ENCODE measurements at regions not wholly inside any gene's neighbourhood (a gene's known extent, or its start where the extent isn't known, plus 50 kb on each side); places are given as distances from the start of the nearest gene placed in this dataset.

GRCh38 chr20:56179051-56179450 lies 69.5 kb upstream of the MC3R start:
- Histone ChIP-seq H3K27me3 (ENCODE audit: control insufficient read depth, insufficient read depth, low read length) (no peaks in the 10 kb centered on the region), H3K79me2 (ENCODE audit: control insufficient read depth, insufficient read depth, low read length) (no peaks in the 10 kb centered on the region), H4K20me1 (ENCODE audit: control insufficient read depth, extremely low read depth, insufficient read depth, low read length) (no peaks in the 10 kb centered on the region), H3K36me3 (ENCODE audit: control insufficient read depth, insufficient read depth, low read length) (no peaks in the 10 kb centered on the region), H3K4me3 (replicated peaks in 1 of 4; ENCODE audit: control extremely low read depth in 1 of 4, insufficient read depth in 1 of 4, low read depth in 3 of 4, low read length in 4 of 4) (no peak overlapping the region), H3K9me3 (ENCODE audit: control insufficient read depth, insufficient read depth, low read depth, low read length) (no peaks in the 10 kb centered on the region), H3K4me1 (ENCODE audit: control insufficient read depth, extremely low read depth, insufficient read depth, low read length) (no peaks in the 10 kb centered on the region), H3K9ac (ENCODE audit: insufficient read depth, low read length) (no peak overlapping the region), H3K27ac (ENCODE audit: insufficient read depth, low read length) (no peak overlapping the region), H2AFZ (ENCODE audit: low read length) (no peak overlapping the region), H3K4me2 (ENCODE audit: extremely low read depth, insufficient read depth, low read length) (no peak overlapping the region)
- no peak for DNase-seq (ENCODE audit: low read depth in 2 of 2)
- TF ChIP-seq EZH2 (IDR thresholded peaks at IDR 0.05; ENCODE audit: low read length, missing control alignments) = no peak
- TF ChIP-seq CTCF (conservative IDR thresholded peaks at IDR 0.05 in 1 of 2, IDR thresholded peaks at IDR 0.05 in 1 of 2; ENCODE audit: low read depth in 1 of 2, low read length in 2 of 2) = no peak

- H2AFZ ChIP-seq (ENCODE audit: low read length) = no peak overlapping the region
- no peak for DNase-seq (ENCODE audit: low read depth in 2 of 2)
- no peaks in the 10 kb centered on the region for H4K20me1 ChIP-seq (ENCODE audit: control insufficient read depth, extremely low read depth, insufficient read depth, low read length)
- H3K4me1 ChIP-seq (ENCODE audit: control insufficient read depth, extremely low read depth, insufficient read depth, low read length) = no peaks in the 10 kb centered on the region
- H3K4me2 ChIP-seq (ENCODE audit: extremely low read depth, insufficient read depth, low read length) = no peak overlapping the region
- H3K9ac ChIP-seq (ENCODE audit: insufficient read depth, low read length) = no peak overlapping the region
- H3K79me2 ChIP-seq (ENCODE audit: control insufficient read depth, insufficient read depth, low read length) = no peaks in the 10 kb centered on the region
- no peaks in the 10 kb centered on the region for H3K27me3 ChIP-seq (ENCODE audit: control insufficient read depth, insufficient read depth, low read length)
- TF ChIP-seq CTCF (conservative IDR thresholded peaks at IDR 0.05 in 1 of 2, IDR thresholded peaks at IDR 0.05 in 1 of 2; ENCODE audit: low read depth in 1 of 2, low read length in 2 of 2) = no peak
- TF ChIP-seq EZH2 (IDR thresholded peaks at IDR 0.05; ENCODE audit: low read length, missing control alignments) = no peak
- H3K27ac ChIP-seq (ENCODE audit: insufficient read depth, low read length) = no peak overlapping the region
- no peak overlapping the region for H3K4me3 ChIP-seq (replicated peaks in 1 of 4; ENCODE audit: control extremely low read depth in 1 of 4, insufficient read depth in 1 of 4, low read depth in 3 of 4, low read length in 4 of 4)
- H3K36me3 ChIP-seq (ENCODE audit: control insufficient read depth, insufficient read depth, low read length) = no peaks in the 10 kb centered on the region
- no peaks in the 10 kb centered on the region for H3K9me3 ChIP-seq (ENCODE audit: control insufficient read depth, insufficient read depth, low read depth, low read length)
Observed at GRCh38 chr20:56181583-56181982, 66.9 kb upstream of the MC3R start.

GRCh38 chr20:56187534-56188165 lies 60.9 kb upstream of the MC3R start:
- DNase-seq (ENCODE audit: low read depth in 2 of 2) = no peak

More at GRCh38 chr20:56187534-56188165, 60.9 kb upstream of the MC3R start:
- no peak for TF ChIP-seq EZH2 (IDR thresholded peaks at IDR 0.05; ENCODE audit: low read length, missing control alignments)
- no peak for TF ChIP-seq CTCF (conservative IDR thresholded peaks at IDR 0.05 in 1 of 2, IDR thresholded peaks at IDR 0.05 in 1 of 2; ENCODE audit: low read depth in 1 of 2, low read length in 2 of 2)
- no peaks in the 10 kb centered on the region for H3K79me2 ChIP-seq (ENCODE audit: control insufficient read depth, insufficient read depth, low read length)
- no peak overlapping the region for H3K4me3 ChIP-seq (replicated peaks in 1 of 4; ENCODE audit: control extremely low read depth in 1 of 4, insufficient read depth in 1 of 4, low read depth in 3 of 4, low read length in 4 of 4)
- no peaks in the 10 kb centered on the region for H3K9me3 ChIP-seq (ENCODE audit: control insufficient read depth, insufficient read depth, low read depth, low read length)
- H3K27me3 ChIP-seq (ENCODE audit: control insufficient read depth, insufficient read depth, low read length) = no peaks in the 10 kb centered on the region
- H3K9ac ChIP-seq (ENCODE audit: insufficient read depth, low read length) = no peak overlapping the region
- no peaks in the 10 kb centered on the region for H3K36me3 ChIP-seq (ENCODE audit: control insufficient read depth, insufficient read depth, low read length)
- H3K4me2 ChIP-seq (ENCODE audit: extremely low read depth, insufficient read depth, low read length) = no peak overlapping the region
- H3K4me1 ChIP-seq (ENCODE audit: control insufficient read depth, extremely low read depth, insufficient read depth, low read length) = no peaks in the 10 kb centered on the region
- H4K20me1 ChIP-seq (ENCODE audit: control insufficient read depth, extremely low read depth, insufficient read depth, low read length) = no peaks in the 10 kb centered on the region
- no peak overlapping the region for H2AFZ ChIP-seq (ENCODE audit: low read length)
- no peak overlapping the region for H3K27ac ChIP-seq (ENCODE audit: insufficient read depth, low read length)
